GM23248 (cell line): ENCODE measurements at regions not wholly inside any gene's neighbourhood (a gene's known extent, or its start where the extent isn't known, plus 50 kb on each side); places are given as distances from the start of the nearest gene placed in this dataset.

Source experiments
- DNase-seq: peaks from one replicate; pipeline ENCODE4 v3.0.0-alpha.2; 2015
- H2AFZ ChIP-seq: fragments of 200-600 bp; sonication (generic); 2 replicates; pipeline ENCODE4 v1.6.1; 2016; ENCODE audit warnings: antibody characterized with exemption
- H3F3A ChIP-seq: fragments of 200-600 bp; sonication (generic); 2 replicates; pipeline ENCODE4 v1.6.1; 2016; ENCODE audit warnings: mild to moderate bottlenecking, antibody characterized with exemption, mixed run types; ENCODE audit not compliant: insufficient read depth
- H3K27ac ChIP-seq: fragments of 200-600 bp; sonication (generic); 2 replicates; pipeline ENCODE4 v1.5.1; 2016; ENCODE audit warnings: mild to moderate bottlenecking
- H3K27me3 ChIP-seq: fragments of 200-600 bp; sonication (generic); replicated peaks from 2 replicates; pipeline ENCODE4 v1.6.1; 2016; ENCODE audit warnings: mild to moderate bottlenecking; ENCODE audit not compliant: insufficient read depth
- H3K36me3 ChIP-seq: fragments of 200-600 bp; sonication (generic); 2 replicates; pipeline ENCODE4 v1.6.1; 2016; ENCODE audit warnings: low read depth, mild to moderate bottlenecking
- H3K4me1 ChIP-seq: fragments of 200-600 bp; sonication (generic); 2 replicates; pipeline ENCODE4 v1.6.1; 2016; ENCODE audit warnings: mild to moderate bottlenecking; ENCODE audit not compliant: insufficient read depth
- H3K4me2 ChIP-seq: fragments of 200-600 bp; sonication (generic); one replicate; pipeline ENCODE4 v1.6.1; 2016; ENCODE audit warnings: mild to moderate bottlenecking; ENCODE audit not compliant: unreplicated experiment
- H3K4me3 ChIP-seq: fragments of 200-600 bp; sonication (generic); 2 replicates; pipeline ENCODE4 v1.5.1; 2016; ENCODE audit warnings: mild to moderate bottlenecking
- H3K79me2 ChIP-seq: fragments of 200-600 bp; sonication (generic); 2 replicates; pipeline ENCODE4 v1.6.1; 2016; ENCODE audit warnings: mild to moderate bottlenecking; ENCODE audit not compliant: insufficient read depth
- H3K9ac ChIP-seq: fragments of 200-600 bp; sonication (generic); 2 replicates; pipeline ENCODE4 v1.6.1; 2016; ENCODE audit warnings: mild to moderate bottlenecking
- H3K9me2 ChIP-seq: fragments of 200-600 bp; sonication (generic); 2 replicates; pipeline ENCODE4 v1.6.1; 2016; ENCODE audit warnings: mixed run types, mild to moderate bottlenecking, moderate library complexity; ENCODE audit not compliant: insufficient read depth
- H3K9me3 ChIP-seq: fragments of 200-600 bp; sonication (generic); one replicate; pipeline ENCODE4 v1.6.1; 2017; ENCODE audit warnings: low read depth
- H4K20me1 ChIP-seq: fragments of 200-600 bp; sonication (generic); 2 replicates; pipeline ENCODE4 v1.6.0; 2016; ENCODE audit not compliant: insufficient read depth
- EZH2 ChIP-seq: fragments of 200-600 bp; sonication (generic); IDR thresholded peaks from 2 replicates; pipeline ENCODE4 v1.6.1; 2018; ENCODE audit warnings: antibody characterized with exemption, mild to moderate bottlenecking; ENCODE audit not compliant: insufficient read depth, poor library complexity, severe bottlenecking
- EZH2phosphoT487 ChIP-seq: fragments of 200-600 bp; sonication (generic); IDR thresholded peaks from 2 replicates; pipeline ENCODE4 v1.6.1; 2018; ENCODE audit warnings: antibody characterized with exemption, moderate library complexity, mild to moderate bottlenecking, low read depth; ENCODE audit not compliant: insufficient read depth
- WGBS, 2 experiments: methylation state at CpG; one replicate each; pipeline ENCODE4 v1.1.6; 2015 to 2017; ENCODE audit warnings: low lambda C conversion rate in 2 of 2, low coverage in 1 of 2; ENCODE audit errors: missing lambda C conversion rate in 2 of 2; 5-methylcytosine and 5-hydroxymethylcytosine counted together
- in situ Hi-C: fragments of 300-500 bp; cut with MboI; formaldehyde crosslinking; loops from 2 replicates; pipeline ENCODE4 v1.15.0; 2020

DNA sequence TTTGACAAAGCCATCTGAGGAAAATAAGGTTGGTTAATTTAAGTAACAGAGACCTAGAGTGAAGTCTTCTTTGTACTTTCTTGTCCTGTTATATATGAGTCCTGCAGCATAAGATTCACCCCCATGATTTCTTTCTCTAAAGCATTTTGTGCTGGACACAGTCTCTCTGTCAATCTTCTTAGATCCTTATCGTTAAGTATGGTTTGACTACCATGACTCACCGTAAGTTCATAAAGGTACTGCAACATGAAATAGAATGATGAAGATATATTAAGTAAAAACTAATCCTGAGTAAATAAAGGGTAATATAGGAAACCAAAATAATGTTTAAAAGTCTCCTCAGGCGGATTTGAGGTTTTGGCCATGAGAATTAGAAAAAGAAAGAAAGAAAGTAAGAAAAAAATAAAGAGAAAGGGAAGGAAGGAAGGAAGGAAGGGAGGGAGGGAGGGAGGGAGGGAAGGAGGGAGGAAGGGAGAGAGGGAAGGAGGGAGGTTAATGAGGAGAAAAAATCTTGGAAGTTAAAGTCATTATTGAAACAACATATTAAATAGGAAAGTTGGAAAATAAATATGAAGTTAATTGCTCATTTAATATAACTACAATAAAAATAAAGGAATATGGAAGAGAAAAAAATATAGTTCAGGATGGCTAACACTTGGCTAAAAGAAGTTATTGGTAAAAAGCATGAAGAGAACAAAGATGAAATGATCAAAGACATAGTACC, 980.3 kb upstream of the CDH2 start:
- H3K9me3 ChIP-seq = no peaks in the 10 kb centered on the region
- no peak overlapping the region for H3K4me3 ChIP-seq
- in situ Hi-C loops = no loop called here
- no peak overlapping the region for H2AFZ ChIP-seq
- no peaks in the 10 kb centered on the region for H3K79me2 ChIP-seq
- peaks cover 51% of the 10 kb centered on the region for H3K4me1 ChIP-seq
- no peaks in the 10 kb centered on the region for H4K20me1 ChIP-seq
- H3K4me2 ChIP-seq = no peak overlapping the region
- no peaks in the 10 kb centered on the region for H3K27me3 ChIP-seq
- H3K27ac ChIP-seq = no peak overlapping the region
- no peak for DNase-seq
- no peak for TF ChIP-seq EZH2phosphoT487
- TF ChIP-seq EZH2 = no peak
- H3K9me2 ChIP-seq = no peaks in the 10 kb centered on the region
- H3F3A ChIP-seq = peaks cover 51% of the 10 kb centered on the region
- H3K9ac ChIP-seq = no peak overlapping the region
- H3K36me3 ChIP-seq = no peaks in the 10 kb centered on the region
- 82 to 87% methylated on average over 3 of the region's 3 CpGs for WGBS, 2 experiments

DNA sequence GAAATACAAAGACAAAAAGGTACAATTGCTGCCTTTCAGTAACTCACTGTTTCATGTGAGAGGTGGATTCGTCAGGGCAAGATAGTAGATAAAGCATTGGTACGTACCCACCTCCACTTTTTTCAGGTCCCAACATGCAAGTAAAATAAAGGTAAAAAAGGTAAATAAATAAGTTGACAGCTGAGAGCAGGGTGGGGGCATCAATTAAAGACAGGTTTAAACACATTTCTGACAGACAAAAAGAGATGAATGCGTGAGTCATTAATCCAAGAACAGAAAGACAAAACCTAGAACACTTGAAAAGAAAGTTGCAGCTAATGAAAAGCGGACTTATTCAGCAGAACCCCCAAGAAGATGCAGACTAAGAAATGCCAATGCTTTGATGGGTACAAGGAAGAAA, 979.6 kb upstream of the CDH2 start:
- 0 out of 2 replicates have a peak overlapping the region, but pooled peaks have one; percentile 7 for H3K27ac ChIP-seq
- no peak overlapping the region for H3K4me2 ChIP-seq
- DNase-seq = no peak

DNA sequence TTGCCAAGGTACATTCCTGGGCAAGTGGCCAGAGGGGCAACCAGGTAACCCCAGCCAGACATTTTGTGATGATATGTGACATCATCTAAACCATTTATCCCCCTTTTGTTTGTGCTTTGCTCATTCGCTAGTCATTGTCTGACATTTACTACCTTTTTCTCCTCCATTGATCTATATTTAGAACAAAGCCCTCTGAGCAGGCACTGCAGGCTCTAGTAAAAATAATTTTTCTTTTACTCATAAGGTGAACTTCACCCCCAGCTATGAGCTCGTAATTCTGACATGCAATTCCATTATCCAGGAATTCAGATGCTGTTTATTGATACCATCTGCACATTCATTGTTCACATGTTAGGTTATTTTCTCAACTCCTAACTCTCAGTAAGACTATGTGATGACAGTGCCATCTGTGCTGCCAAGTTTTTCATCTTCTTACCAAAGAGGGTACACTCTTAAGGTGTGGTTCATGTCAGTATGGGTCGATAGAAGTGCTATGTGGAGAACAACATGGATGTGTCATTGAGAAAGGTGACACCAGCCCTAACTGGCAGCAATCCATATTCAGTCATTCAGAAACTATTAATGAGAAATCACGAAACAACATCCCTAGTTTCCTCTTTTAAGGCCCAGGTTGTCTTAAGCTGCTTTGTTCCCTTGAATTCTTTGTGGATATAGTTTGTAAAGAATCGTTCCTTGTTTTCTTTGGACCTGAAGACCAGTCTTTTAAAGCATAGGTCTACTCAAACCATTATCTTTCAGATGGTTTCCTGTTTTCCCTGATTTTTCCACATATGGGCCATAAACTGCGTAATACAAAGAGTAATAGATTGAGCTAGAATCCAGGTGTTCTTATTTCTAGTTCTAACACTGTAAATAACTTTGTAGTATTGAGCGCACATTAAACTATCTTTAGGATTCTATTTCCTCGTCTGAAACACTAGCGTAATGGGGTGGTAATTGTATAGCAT, 978.1 kb upstream of the CDH2 start:
- in situ Hi-C loops = no loop called here
- DNase-seq = peak; percentile 91
- H2AFZ ChIP-seq = no peak overlapping the region
- peak overlapping the region; percentile 79 for H3K27ac ChIP-seq
- H3F3A ChIP-seq = peaks cover 51% of the 10 kb centered on the region
- no peak overlapping the region for H3K4me3 ChIP-seq
- H3K4me2 ChIP-seq = peak overlapping the region; percentile 50
- no peaks in the 10 kb centered on the region for H3K9me3 ChIP-seq
- H3K36me3 ChIP-seq = no peaks in the 10 kb centered on the region
- TF ChIP-seq EZH2phosphoT487 (peak; percentile 86), EZH2 (no peak)
- H3K4me1 ChIP-seq = peaks cover 40% of the 10 kb centered on the region
- no peaks in the 10 kb centered on the region for H3K9me2 ChIP-seq
- H3K9ac ChIP-seq = peak overlapping the region; percentile 30
- no peaks in the 10 kb centered on the region for H3K79me2 ChIP-seq
- WGBS, 2 experiments = 38 to 42% methylated on average over 9 of the region's 9 CpGs
- no peaks in the 10 kb centered on the region for H4K20me1 ChIP-seq
- H3K27me3 ChIP-seq = no peaks in the 10 kb centered on the region

More for the DNA sequence above, 979.6 kb upstream of the CDH2 start:
- no peaks in the 10 kb centered on the region for H3K79me2 ChIP-seq
- no peak overlapping the region for H3K9ac ChIP-seq
- peaks cover 51% of the 10 kb centered on the region for H3F3A ChIP-seq
- H4K20me1 ChIP-seq = no peaks in the 10 kb centered on the region
- in situ Hi-C loops = no loop called here
- H3K36me3 ChIP-seq = no peaks in the 10 kb centered on the region
- no peaks in the 10 kb centered on the region for H3K27me3 ChIP-seq
- no peak overlapping the region for H2AFZ ChIP-seq
- no peaks in the 10 kb centered on the region for H3K9me3 ChIP-seq
- WGBS, 2 experiments = 96 to 97% methylated on average over 4 of the region's 4 CpGs
- no peaks in the 10 kb centered on the region for H3K9me2 ChIP-seq
- TF ChIP-seq EZH2phosphoT487 (no peak), EZH2 (no peak)
- no peak overlapping the region for H3K4me3 ChIP-seq
- peaks cover 44% of the 10 kb centered on the region for H3K4me1 ChIP-seq

DNA sequence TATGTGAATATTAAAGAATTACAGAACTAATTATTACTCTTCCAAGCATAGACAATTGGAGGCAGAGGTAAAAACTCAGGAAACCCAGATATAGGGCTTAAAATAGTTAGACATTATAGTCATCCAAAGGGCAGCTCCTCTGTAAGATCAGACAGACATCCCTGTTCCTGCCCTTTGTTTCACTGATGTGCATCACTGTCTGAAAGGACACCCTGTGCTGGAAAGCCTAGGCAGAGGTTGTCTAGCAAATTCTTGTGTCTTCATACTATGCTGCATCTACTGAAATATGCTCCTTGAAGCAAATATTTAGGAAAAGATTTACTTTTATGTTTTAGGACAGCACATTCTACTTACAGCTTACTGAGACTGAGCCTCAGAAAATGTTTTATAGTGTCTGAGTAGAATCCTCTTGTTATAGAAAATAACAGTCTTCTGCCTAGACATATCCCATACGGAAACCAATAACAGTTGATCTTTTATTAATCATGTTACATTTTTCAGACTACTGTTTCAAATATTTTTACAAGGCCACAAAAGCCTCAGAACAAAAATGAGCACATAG, 977.3 kb upstream of the CDH2 start:
- DNase-seq = peak; percentile 71
- Histone ChIP-seq H3K79me2 (no peaks in the 10 kb centered on the region), H3K4me1 (peaks cover 40% of the 10 kb centered on the region), H3K36me3 (no peaks in the 10 kb centered on the region), H3K4me3 (no peak overlapping the region), H3F3A (peaks cover 51% of the 10 kb centered on the region), H3K9ac (peak overlapping the region; percentile 30), H4K20me1 (no peaks in the 10 kb centered on the region), H3K27me3 (no peaks in the 10 kb centered on the region), H2AFZ (0 out of 2 replicates have a peak overlapping the region, but pooled peaks have one; percentile 36), H3K9me3 (no peaks in the 10 kb centered on the region), H3K4me2 (peak overlapping the region; percentile 50), H3K9me2 (no peaks in the 10 kb centered on the region), H3K27ac (peak overlapping the region; percentile 79)
- in situ Hi-C loops = no loop called here
- WGBS, 2 experiments = 0% methylated on average over 1 of the region's 1 CpG
- TF ChIP-seq EZH2 = no peak
- TF ChIP-seq EZH2phosphoT487 = no peak
